ENCODE measurements at regions not wholly inside any gene's neighbourhood (a gene's known extent, or its start where the extent isn't known, plus 50 kb on each side); places are given as distances from the start of the nearest gene placed in this dataset.

GRCh38 chr13:105965910-105966309 lies 569.6 kb downstream of the EFNB2 start:
- no peak for TF ChIP-seq CTCF (conservative IDR thresholded peaks at IDR 0.05; ENCODE audit: low read depth in 2 of 2)
- TF ChIP-seq POLR2AphosphoS5 (IDR thresholded peaks at IDR 0.05; ENCODE audit: low read depth), result no peak
- TF ChIP-seq EZH2phosphoT487 (IDR thresholded peaks at IDR 0.05; ENCODE audit: unreplicated experiment), result no peak
- no peak for TF ChIP-seq JUNB (IDR thresholded peaks at IDR 0.05; ENCODE audit: unreplicated experiment)
- no peak for TF ChIP-seq EZH2 (IDR thresholded peaks at IDR 0.05; ENCODE audit: low read depth, unreplicated experiment)
- TF ChIP-seq REST (IDR thresholded peaks at IDR 0.05; ENCODE audit: unreplicated experiment), result no peak
- TF ChIP-seq ZNF331 (CRISPR knock-in tag; IDR thresholded peaks at IDR 0.05; ENCODE audit: low read depth), result no peak

Data from GM23338 (cell line).